DMS153 treated with DMSO at 0.1 percent for 48 hours (cell line): ENCODE measurements at regions not wholly inside any gene's neighbourhood (a gene's known extent, or its start where the extent isn't known, plus 50 kb on each side); places are given as distances from the start of the nearest gene placed in this dataset.

ENCODE experiments used
- DNase-seq: peaks from one replicate; lab custom pipeline; 2025; ENCODE audit not compliant: unreplicated experiment; lab: John Stamatoyannopoulos, UW

DNA sequence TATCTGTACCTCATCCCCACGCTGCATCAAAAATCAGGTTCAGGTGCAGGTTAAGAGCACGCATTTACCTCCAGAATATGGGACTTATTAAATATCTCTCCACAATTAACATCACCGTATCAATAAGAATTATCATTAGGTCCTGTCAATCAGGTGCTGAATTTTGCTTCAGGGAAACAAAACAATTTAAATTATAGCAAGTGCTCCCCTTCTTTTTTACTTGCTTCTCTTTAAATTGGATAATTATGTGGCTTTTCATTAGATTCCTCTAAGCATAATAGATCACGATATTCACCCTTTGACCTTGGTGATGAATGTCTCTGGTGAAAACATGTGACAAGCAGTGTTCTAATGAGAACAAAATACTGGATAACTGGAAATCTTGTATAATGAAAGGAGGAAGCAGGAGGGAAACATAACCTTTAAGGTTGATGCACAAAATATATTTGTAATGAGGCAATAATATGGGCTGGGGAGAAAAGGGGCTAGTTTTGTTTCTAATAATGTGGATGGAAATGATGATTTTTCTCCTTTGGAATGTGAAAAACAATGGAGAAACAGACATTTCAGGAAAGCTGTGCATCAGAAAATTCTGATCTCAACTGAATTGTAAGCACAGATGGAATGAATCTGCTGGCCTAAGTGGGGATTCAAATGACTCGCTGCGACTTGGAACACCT lies 166.9 kb downstream of the SNX10 start:
- no peak for DNase-seq

- DNase-seq: no peak
Observed at GRCh38 chr7:26459540-26460193, 168.0 kb downstream of the SNX10 start.

DNA sequence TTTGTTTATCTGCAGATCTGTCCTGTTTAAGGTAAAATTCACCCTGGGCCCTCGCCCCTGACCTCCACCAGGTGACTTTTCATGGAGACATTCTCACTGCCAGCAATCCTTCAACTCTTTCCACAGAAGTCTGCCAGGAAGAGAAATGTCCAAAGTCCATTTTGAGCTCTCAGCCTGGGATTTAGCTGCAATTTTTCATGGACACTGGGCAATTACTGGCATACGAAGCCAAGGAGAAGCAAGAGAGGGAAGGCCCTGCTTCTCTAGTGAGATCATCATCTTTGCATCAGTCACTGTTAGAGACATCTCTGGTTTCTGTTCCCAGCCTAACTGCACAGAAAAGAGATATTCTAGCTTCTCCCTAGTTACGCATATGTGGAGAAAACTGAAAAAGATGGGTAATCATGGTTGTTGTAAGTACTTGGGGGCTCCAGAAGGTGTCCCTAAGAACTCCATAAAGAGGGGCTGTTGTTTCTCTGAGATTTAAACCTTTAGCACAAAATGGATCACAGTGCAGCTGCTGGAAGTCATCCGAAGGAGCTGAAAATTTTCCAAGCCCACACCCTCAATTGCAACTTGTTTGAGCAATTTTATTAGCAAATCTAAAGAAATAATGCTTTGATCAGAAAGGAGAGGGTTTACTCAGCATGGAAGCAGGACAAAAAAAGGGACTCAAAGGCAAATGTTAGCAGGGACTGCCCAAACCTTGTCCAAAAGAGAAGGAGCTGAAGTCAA lies 168.9 kb downstream of the SNX10 start:
- no peak for DNase-seq

- no peak for DNase-seq
Observed at GRCh38 chr7:26461518-26461917, 169.9 kb downstream of the SNX10 start.

DNA sequence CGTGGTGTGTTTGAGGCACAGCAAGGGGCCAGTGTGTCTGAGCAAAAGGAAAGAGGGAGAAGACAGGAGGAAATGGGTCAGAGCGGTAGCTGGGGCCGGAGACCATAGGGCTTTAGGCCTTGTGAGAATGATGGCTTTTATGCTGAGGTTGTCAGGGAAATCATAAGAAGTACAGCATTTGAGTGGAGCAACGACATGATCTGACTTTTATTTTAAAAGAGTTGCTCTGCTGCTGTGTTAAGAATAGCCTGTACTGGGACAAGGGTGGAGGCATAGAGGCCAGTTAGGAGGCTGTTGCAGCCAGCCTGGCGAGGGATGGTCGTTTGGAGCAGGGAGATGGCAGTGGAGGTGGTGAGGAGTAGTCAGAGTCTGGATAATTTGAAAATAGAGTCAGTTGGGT lies 174.3 kb downstream of the SNX10 start:
- no peak for DNase-seq

- DNase-seq: no peak
Observed at GRCh38 chr7:26467104-26467503, 175.4 kb downstream of the SNX10 start.

GRCh38 chr7:26467541-26467940 lies 175.9 kb downstream of the SNX10 start:
- DNase-seq: no peak

DNA sequence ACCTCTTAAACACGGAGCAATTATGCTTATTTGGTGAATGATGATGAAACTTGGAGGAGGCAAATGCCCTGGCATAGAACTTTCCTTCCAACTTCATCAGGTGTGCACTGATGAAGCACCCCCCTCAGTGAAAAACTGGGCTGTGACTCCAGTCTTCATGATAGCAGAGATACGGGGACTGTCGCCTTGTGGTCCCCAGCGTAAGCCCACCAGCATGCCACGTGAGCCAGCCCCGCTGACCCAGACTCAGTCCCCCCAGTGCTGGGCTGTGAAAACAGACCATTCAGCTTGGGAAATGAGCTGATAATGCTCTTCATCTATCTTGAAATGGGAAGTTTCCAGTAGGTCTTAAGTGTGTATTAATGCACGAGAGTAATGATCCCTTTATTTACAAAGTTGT lies 177.0 kb downstream of the SNX10 start:
- no peak for DNase-seq

- no peak for DNase-seq
Observed at GRCh38 chr7:26469188-26469587, 177.5 kb downstream of the SNX10 start.

DNA sequence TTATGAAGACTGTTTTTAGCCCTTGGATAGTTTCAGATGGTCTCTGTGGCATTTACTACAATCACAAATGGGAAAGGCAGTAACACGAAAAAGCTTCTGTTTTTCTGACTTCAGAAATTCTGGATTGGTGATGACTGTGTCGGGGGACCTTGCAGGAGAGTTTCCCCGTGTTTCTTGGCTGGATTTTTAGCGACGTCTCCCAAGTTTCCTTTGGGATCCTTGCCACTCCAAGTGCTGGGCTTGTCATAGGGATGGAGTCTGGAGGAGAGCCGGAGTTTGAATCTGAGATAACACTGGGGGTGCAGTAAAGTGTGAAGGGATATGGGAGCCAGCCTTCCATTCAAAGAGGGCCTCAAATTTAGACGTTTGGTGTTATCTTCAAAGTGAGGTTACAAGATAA lies 179.0 kb downstream of the SNX10 start:
- DNase-seq: no peak

- DNase-seq: no peak
Observed at GRCh38 chr7:26471306-26472075, 179.8 kb downstream of the SNX10 start.

DNA sequence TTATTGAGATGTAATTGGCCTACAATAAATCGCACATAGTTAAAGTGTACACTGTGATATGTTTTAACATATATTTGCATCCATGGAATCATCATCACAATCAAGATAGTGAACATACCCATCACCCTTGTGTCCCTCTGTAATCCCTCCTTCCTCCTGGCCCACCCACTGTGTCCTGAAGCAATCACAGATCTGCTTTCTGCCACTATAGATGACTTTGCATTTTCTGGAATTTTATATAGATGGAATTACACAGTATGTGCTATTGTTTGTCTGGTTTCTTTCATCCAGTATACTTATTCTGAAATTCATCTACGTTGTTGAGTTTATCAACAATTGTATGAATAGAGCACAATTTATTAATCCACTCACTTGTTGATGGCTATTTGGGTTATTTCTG lies 181.3 kb downstream of the SNX10 start:
- no peak for DNase-seq

GRCh38 chr7:26476271-26476670 lies 184.6 kb downstream of the SNX10 start:
- no peak for DNase-seq

- DNase-seq: no peak
Observed at GRCh38 chr7:26477381-26477990, 185.8 kb downstream of the SNX10 start.

GRCh38 chr7:26478550-26478949 lies 186.9 kb downstream of the SNX10 start:
- no peak for DNase-seq

DNA sequence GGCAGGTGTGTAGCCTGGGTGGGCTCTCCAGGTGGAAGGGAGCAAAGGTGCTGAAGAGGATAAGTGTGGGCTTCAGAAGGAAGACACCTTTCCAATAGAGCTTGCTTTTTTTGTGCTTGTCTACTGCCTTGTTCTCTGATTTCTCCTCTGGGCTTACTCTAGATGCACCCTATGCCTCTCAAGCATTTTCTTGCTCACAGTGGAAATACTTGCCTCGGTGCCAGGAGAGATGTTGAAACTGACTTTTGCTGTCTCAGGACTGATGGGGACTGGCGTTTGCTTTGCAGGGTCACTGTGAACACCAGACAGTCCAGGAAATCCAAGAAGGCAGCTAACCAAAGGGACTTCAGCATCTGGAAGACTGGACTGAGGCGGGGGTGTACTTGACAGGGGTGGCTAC lies 187.9 kb downstream of the SNX10 start:
- DNase-seq: no peak

GRCh38 chr7:26480156-26480555 lies 188.5 kb downstream of the SNX10 start:
- no peak for DNase-seq

GRCh38 chr7:26482927-26483326 lies 191.3 kb downstream of the SNX10 start:
- DNase-seq: no peak

DNA sequence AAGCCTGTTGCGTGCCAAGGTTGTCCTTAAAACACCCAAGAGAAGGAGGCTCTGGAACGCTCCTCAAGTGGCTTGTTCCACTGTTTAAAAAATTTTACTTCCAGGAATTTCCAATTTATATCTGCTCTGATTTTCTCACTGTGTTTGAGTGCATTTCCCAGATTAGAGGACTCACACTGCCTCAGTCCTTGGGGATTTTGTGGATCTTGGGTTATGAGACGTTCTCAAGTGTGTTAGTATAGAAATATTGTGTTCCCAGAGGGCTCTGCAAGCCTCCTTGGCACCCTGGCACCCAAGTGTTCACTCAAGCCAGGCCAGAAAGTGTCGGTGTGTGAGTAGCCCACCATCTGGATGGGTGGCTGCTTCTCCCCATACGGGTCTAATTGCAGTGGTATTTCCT lies 192.2 kb downstream of the SNX10 start:
- no peak for DNase-seq

- no peak for DNase-seq
Observed at GRCh38 chr7:26485367-26485934, 193.8 kb downstream of the SNX10 start.

- DNase-seq: no peak
Observed at GRCh38 chr7:26486153-26486552, 194.5 kb downstream of the SNX10 start.
